ENCODE measurements at regions not wholly inside any gene's neighbourhood (a gene's known extent, or its start where the extent isn't known, plus 50 kb on each side); places are given as distances from the start of the nearest gene placed in this dataset.

- TF ChIP-seq SNAI2 (CRISPR knock-in tag; IDR thresholded peaks at IDR 0.05) (no peak), ESRRG (CRISPR knock-in tag; IDR thresholded peaks at IDR 0.05) (no peak), ZFP3 (CRISPR knock-in tag; IDR thresholded peaks at IDR 0.05) (no peak), BACH2 (CRISPR knock-in tag; IDR thresholded peaks at IDR 0.05; ENCODE audit: borderline replicate concordance) (no peak), PATZ1 (CRISPR knock-in tag; IDR thresholded peaks at IDR 0.05; ENCODE audit: borderline replicate concordance) (no peak), TSHZ2 (CRISPR knock-in tag; IDR thresholded peaks at IDR 0.05) (no peak)
- TF ChIP-seq, protein P1, sequence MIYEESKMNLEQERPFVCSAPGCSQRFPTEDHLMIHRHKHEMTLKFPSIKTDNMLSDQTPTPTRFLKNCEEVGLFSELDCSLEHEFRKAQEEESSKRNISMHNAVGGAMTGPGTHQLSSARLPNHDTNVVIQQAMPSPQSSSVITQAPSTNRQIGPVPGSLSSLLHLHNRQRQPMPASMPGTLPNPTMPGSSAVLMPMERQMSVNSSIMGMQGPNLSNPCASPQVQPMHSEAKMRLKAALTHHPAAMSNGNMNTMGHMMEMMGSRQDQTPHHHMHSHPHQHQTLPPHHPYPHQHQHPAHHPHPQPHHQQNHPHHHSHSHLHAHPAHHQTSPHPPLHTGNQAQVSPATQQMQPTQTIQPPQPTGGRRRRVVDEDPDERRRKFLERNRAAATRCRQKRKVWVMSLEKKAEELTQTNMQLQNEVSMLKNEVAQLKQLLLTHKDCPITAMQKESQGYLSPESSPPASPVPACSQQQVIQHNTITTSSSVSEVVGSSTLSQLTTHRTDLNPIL (CRISPR knock-in tag; IDR thresholded peaks at IDR 0.05; ENCODE audit: low read depth), result no peak
- TF ChIP-seq, protein P2, sequence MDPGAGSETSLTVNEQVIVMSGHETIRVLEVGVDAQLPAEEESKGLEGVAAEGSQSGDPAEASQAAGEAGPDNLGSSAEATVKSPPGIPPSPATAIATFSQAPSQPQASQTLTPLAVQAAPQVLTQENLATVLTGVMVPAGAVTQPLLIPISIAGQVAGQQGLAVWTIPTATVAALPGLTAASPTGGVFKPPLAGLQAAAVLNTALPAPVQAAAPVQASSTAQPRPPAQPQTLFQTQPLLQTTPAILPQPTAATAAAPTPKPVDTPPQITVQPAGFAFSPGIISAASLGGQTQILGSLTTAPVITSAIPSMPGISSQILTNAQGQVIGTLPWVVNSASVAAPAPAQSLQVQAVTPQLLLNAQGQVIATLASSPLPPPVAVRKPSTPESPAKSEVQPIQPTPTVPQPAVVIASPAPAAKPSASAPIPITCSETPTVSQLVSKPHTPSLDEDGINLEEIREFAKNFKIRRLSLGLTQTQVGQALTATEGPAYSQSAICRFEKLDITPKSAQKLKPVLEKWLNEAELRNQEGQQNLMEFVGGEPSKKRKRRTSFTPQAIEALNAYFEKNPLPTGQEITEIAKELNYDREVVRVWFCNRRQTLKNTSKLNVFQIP (CRISPR knock-in tag; IDR thresholded peaks at IDR 0.05; ENCODE audit: borderline replicate concordance, low read depth), result no peak
Measured at GRCh38 chr7:32289651-32290414, 200.3 kb downstream of the LSM5 start.
